Retinal pigment epithelial cell (primary cell): ENCODE measurements at regions not wholly inside any gene's neighbourhood (a gene's known extent, or its start where the extent isn't known, plus 50 kb on each side); places are given as distances from the start of the nearest gene placed in this dataset.

ENCODE experiments used
- DNase-seq: peaks from one replicate; pipeline ENCODE4 v3.0.0-alpha.2; 2010; ENCODE audit warnings: low read depth
- H3K4me3 ChIP-seq: 2 replicates; pipeline ENCODE4 v1.5.1; 2011; ENCODE audit warnings: mild to moderate bottlenecking, low read length, control low read depth, moderate library complexity
- CTCF ChIP-seq: conservative IDR thresholded peaks from 2 replicates; pipeline ENCODE4 v1.5.1; 2011; ENCODE audit warnings: low read depth, low read length, control low read depth, inconsistent platforms

GRCh38 chr2:215772634-215773563, 240.5 kb downstream of the MREG start:
- DNase-seq: no peak
- TF ChIP-seq CTCF: no peak
- no peak overlapping the region for H3K4me3 ChIP-seq

GRCh38 chr2:215772003-215772402, 241.3 kb downstream of the MREG start:
- H3K4me3 ChIP-seq: no peak overlapping the region
- TF ChIP-seq CTCF: no peak
- DNase-seq: no peak

- H3K4me3 ChIP-seq: no peak overlapping the region
- no peak for TF ChIP-seq CTCF
- DNase-seq: no peak
These were observed 242.1 kb downstream of the MREG start for GRCh38 chr2:215771241-215771640.

- H3K4me3 ChIP-seq: no peak overlapping the region
- no peak for DNase-seq
- no peak for TF ChIP-seq CTCF
These were observed 242.7 kb downstream of the MREG start for GRCh38 chr2:215770668-215771067.

- no peak overlapping the region for H3K4me3 ChIP-seq
- TF ChIP-seq CTCF: no peak
- DNase-seq: no peak
These were observed 244.1 kb downstream of the MREG start for GRCh38 chr2:215769246-215769645.

- no peak for TF ChIP-seq CTCF
- H3K4me3 ChIP-seq: no peak overlapping the region
- DNase-seq: no peak
These were observed 245.7 kb downstream of the MREG start for GRCh38 chr2:215767625-215768024.
